MM.1S (cell line): ENCODE measurements at regions not wholly inside any gene's neighbourhood (a gene's known extent, or its start where the extent isn't known, plus 50 kb on each side); places are given as distances from the start of the nearest gene placed in this dataset.

Experiments
- EZH2 ChIP-seq: fragments of 300-600 bp; sonication (generic); optimal IDR thresholded peaks from 2 replicates; pipeline ENCODE3; 2017; ENCODE audit warnings: low read depth, mild to moderate bottlenecking, antibody characterized with exemption, low read length, mixed read lengths
- EZH2phosphoT487 ChIP-seq: fragments of 300-600 bp; sonication (generic); IDR thresholded peaks from 2 replicates; pipeline ENCODE4 v1.6.1; 2018; ENCODE audit warnings: antibody characterized with exemption, low read length
- TF ChIP-seq, protein P1 (sequence below): fragments of 300-600 bp; sonication (generic); IDR thresholded peaks from 2 replicates; pipeline ENCODE4 v1.5.1; 2016; ENCODE audit warnings: antibody characterized with exemption, low read length, mixed read lengths

GRCh38 chr4:176874721-176875445 lies 82.2 kb upstream of the VEGFC start:
- TF ChIP-seq, protein P1, sequence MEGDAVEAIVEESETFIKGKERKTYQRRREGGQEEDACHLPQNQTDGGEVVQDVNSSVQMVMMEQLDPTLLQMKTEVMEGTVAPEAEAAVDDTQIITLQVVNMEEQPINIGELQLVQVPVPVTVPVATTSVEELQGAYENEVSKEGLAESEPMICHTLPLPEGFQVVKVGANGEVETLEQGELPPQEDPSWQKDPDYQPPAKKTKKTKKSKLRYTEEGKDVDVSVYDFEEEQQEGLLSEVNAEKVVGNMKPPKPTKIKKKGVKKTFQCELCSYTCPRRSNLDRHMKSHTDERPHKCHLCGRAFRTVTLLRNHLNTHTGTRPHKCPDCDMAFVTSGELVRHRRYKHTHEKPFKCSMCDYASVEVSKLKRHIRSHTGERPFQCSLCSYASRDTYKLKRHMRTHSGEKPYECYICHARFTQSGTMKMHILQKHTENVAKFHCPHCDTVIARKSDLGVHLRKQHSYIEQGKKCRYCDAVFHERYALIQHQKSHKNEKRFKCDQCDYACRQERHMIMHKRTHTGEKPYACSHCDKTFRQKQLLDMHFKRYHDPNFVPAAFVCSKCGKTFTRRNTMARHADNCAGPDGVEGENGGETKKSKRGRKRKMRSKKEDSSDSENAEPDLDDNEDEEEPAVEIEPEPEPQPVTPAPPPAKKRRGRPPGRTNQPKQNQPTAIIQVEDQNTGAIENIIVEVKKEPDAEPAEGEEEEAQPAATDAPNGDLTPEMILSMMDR: no peak
- TF ChIP-seq EZH2: no peak
- TF ChIP-seq EZH2phosphoT487: no peak
